BLaER1 treated with 17β-estradiol and CSF1 and Interleukin-3, amounts not matched to agents 10 nM and 100 nM (cell line): ENCODE measurements at regions not wholly inside any gene's neighbourhood (a gene's known extent, or its start where the extent isn't known, plus 50 kb on each side); places are given as distances from the start of the nearest gene placed in this dataset.
A peak's percentile ranks its signal among the peaks of the same experiment; 100 is the strongest.

Source experiments
- H3K27ac ChIP-seq, 11 experiments: shearing (Covaris generic); formaldehyde crosslinking; 2 replicates each; pipeline ENCODE4 v1.8.1; 2022
- H3K27me3 ChIP-seq, 11 experiments: shearing (Covaris generic); formaldehyde crosslinking; 2 replicates each; pipeline ENCODE4 v1.8.1; 2022
- H3K36me3 ChIP-seq, 11 experiments: shearing (Covaris generic); formaldehyde crosslinking; 2 replicates each; pipeline ENCODE4 v1.8.1; 2022
- H3K4me1 ChIP-seq, 10 experiments: shearing (Covaris generic); formaldehyde crosslinking; 2 replicates each; pipeline ENCODE4 v1.8.1; 2022
- H3K4me2 ChIP-seq, 11 experiments: shearing (Covaris generic); formaldehyde crosslinking; 2 replicates each; pipeline ENCODE4 v1.8.1; 2022
- H3K4me3 ChIP-seq, 10 experiments: shearing (Covaris generic); formaldehyde crosslinking; 2 replicates each; pipeline ENCODE4 v1.8.1; 2022
- H3K9ac ChIP-seq, 11 experiments: shearing (Covaris generic); formaldehyde crosslinking; 2 replicates each; pipeline ENCODE4 v1.8.1; 2022
- H3K9me3 ChIP-seq, 11 experiments: shearing (Covaris generic); formaldehyde crosslinking; replicated peaks in 1 of 11; 2 replicates each; pipeline ENCODE4 v1.8.1; 2022
- H4K20me1 ChIP-seq, 11 experiments: shearing (Covaris generic); formaldehyde crosslinking; 2 replicates each; pipeline ENCODE4 v1.8.1; 2022
- Cebpa-rat ChIP-seq, 11 experiments: shearing (Covaris generic); IDR thresholded peaks; 2 replicates each; pipeline ENCODE4 v1.8.1; 2022

- no peak overlapping the region for H3K4me3 ChIP-seq
- peaks cover 0 to 6% (median 0%) of the 10 kb centered on the region in 11 experiments; a peak in 3 of 22 replicates for H3K9me3 ChIP-seq
- H3K36me3 ChIP-seq = no peaks in the 10 kb centered on the region
- H4K20me1 ChIP-seq = no peaks in the 10 kb centered on the region
- no peak overlapping the region for H3K9ac ChIP-seq
- peak overlapping the region in 1 of 11 experiments; percentile 22; a peak in 1 of 22 replicates for H3K27ac ChIP-seq
- peak overlapping the region; percentile 11 to 62 (median 42); a peak in 18 of 22 replicates for H3K4me2 ChIP-seq
- no peaks in the 10 kb centered on the region for H3K27me3 ChIP-seq
- peaks cover 9 to 51% (median 18%) of the 10 kb centered on the region in 10 experiments; a peak in 18 of 20 replicates for H3K4me1 ChIP-seq
- no peak for TF ChIP-seq Cebpa-rat (IDR thresholded peaks at IDR 0.05)
These were observed 158.7 kb upstream of the JARID2 start for GRCh38 chr6:15087186-15087589.

GRCh38 chr6:15088904-15089568 lies 156.8 kb upstream of the JARID2 start:
- Histone ChIP-seq H3K27ac (no peak overlapping the region), H4K20me1 (no peaks in the 10 kb centered on the region), H3K4me2 (no peak overlapping the region), H3K27me3 (no peaks in the 10 kb centered on the region), H3K9me3 (no peaks in the 10 kb centered on the region), H3K4me3 (no peak overlapping the region), H3K9ac (no peak overlapping the region), H3K36me3 (no peaks in the 10 kb centered on the region), H3K4me1 (peaks cover 9 to 44% (median 18%) of the 10 kb centered on the region in 10 experiments; a peak in 18 of 20 replicates)
- TF ChIP-seq Cebpa-rat (IDR thresholded peaks at IDR 0.05) = no peak

- Histone ChIP-seq H3K9me3 (no peaks in the 10 kb centered on the region), H3K36me3 (no peaks in the 10 kb centered on the region), H3K4me2 (peak overlapping the region in 1 of 11 experiments; percentile 0; a peak in 1 of 22 replicates), H3K27ac (no peak overlapping the region), H3K9ac (no peak overlapping the region), H4K20me1 (no peaks in the 10 kb centered on the region), H3K4me1 (peaks cover 9 to 38% (median 15%) of the 10 kb centered on the region in 10 experiments; a peak in 18 of 20 replicates), H3K4me3 (no peak overlapping the region), H3K27me3 (no peaks in the 10 kb centered on the region)
- no peak for TF ChIP-seq Cebpa-rat (IDR thresholded peaks at IDR 0.05)
These were observed 156.2 kb upstream of the JARID2 start for GRCh38 chr6:15089569-15090144.

- Histone ChIP-seq H3K27ac (no peak overlapping the region), H3K4me2 (no peak overlapping the region; a peak in 1 of 22 replicates), H3K9me3 (no peaks in the 10 kb centered on the region), H3K4me3 (no peak overlapping the region), H3K4me1 (peaks cover 9 to 33% (median 13%) of the 10 kb centered on the region in 10 experiments; a peak in 18 of 20 replicates), H3K27me3 (no peaks in the 10 kb centered on the region), H4K20me1 (no peaks in the 10 kb centered on the region), H3K9ac (no peak overlapping the region), H3K36me3 (no peaks in the 10 kb centered on the region)
- TF ChIP-seq Cebpa-rat (IDR thresholded peaks at IDR 0.05) = no peak
These were observed 155.7 kb upstream of the JARID2 start for GRCh38 chr6:15090145-15090579.

- H3K27ac ChIP-seq = no peak overlapping the region
- no peaks in the 10 kb centered on the region for H3K27me3 ChIP-seq
- H4K20me1 ChIP-seq = no peaks in the 10 kb centered on the region
- H3K9ac ChIP-seq = no peak overlapping the region
- H3K36me3 ChIP-seq = no peaks in the 10 kb centered on the region
- no peak for TF ChIP-seq Cebpa-rat (IDR thresholded peaks at IDR 0.05)
- H3K9me3 ChIP-seq = peaks cover 0 to 3% (median 0%) of the 10 kb centered on the region in 11 experiments; a peak in 2 of 22 replicates
- no peak overlapping the region for H3K4me2 ChIP-seq
- H3K4me3 ChIP-seq = no peak overlapping the region
- H3K4me1 ChIP-seq = peaks cover 9 to 28% (median 13%) of the 10 kb centered on the region in 10 experiments; a peak in 18 of 20 replicates
These were observed 155.0 kb upstream of the JARID2 start for GRCh38 chr6:15090745-15091384.

- Histone ChIP-seq H3K27me3 (no peaks in the 10 kb centered on the region), H3K36me3 (no peaks in the 10 kb centered on the region), H4K20me1 (no peaks in the 10 kb centered on the region), H3K9me3 (peaks cover 0 to 13% (median 6%) of the 10 kb centered on the region in 11 experiments; a peak in 5 of 22 replicates), H3K4me2 (no peak overlapping the region), H3K9ac (no peak overlapping the region), H3K27ac (no peak overlapping the region), H3K4me3 (no peak overlapping the region), H3K4me1 (peaks cover 0 to 2% (median 0%) of the 10 kb centered on the region in 10 experiments; a peak in 3 of 20 replicates)
- no peak for TF ChIP-seq Cebpa-rat (IDR thresholded peaks at IDR 0.05)
These were observed 148.7 kb upstream of the JARID2 start for GRCh38 chr6:15096894-15097837.

GRCh38 chr6:15101130-15101529 lies 144.7 kb upstream of the JARID2 start:
- Histone ChIP-seq H3K4me2 (no peak overlapping the region), H3K9me3 (peaks cover 11 to 40% (median 21%) of the 10 kb centered on the region in 11 experiments), H3K27me3 (no peaks in the 10 kb centered on the region), H3K36me3 (peaks cover 0 to 2% (median 0%) of the 10 kb centered on the region in 11 experiments; a peak in 1 of 22 replicates), H3K27ac (no peak overlapping the region), H3K4me3 (no peak overlapping the region), H4K20me1 (no peaks in the 10 kb centered on the region), H3K4me1 (peaks cover 0 to 7% (median 0%) of the 10 kb centered on the region in 10 experiments; a peak in 3 of 20 replicates), H3K9ac (no peak overlapping the region)
- TF ChIP-seq Cebpa-rat (IDR thresholded peaks at IDR 0.05) = no peak

- Histone ChIP-seq H3K27me3 (no peaks in the 10 kb centered on the region), H3K9me3 (peaks cover 18 to 43% (median 29%) of the 10 kb centered on the region in 11 experiments), H3K4me1 (peaks cover 3 to 15% (median 7%) of the 10 kb centered on the region in 10 experiments; a peak in 15 of 20 replicates), H3K27ac (no peak overlapping the region), H3K4me3 (no peak overlapping the region), H3K36me3 (peaks cover 0 to 6% (median 0%) of the 10 kb centered on the region in 11 experiments; a peak in 1 of 22 replicates), H3K4me2 (peak overlapping the region in 1 of 11 experiments; percentile 3; a peak in 2 of 22 replicates), H3K9ac (no peak overlapping the region), H4K20me1 (no peaks in the 10 kb centered on the region)
- no peak for TF ChIP-seq Cebpa-rat (IDR thresholded peaks at IDR 0.05)
These were observed 143.6 kb upstream of the JARID2 start for GRCh38 chr6:15102241-15102640.
